AG04450 (cell line): ENCODE measurements at regions not wholly inside any gene's neighbourhood (a gene's known extent, or its start where the extent isn't known, plus 50 kb on each side); places are given as distances from the start of the nearest gene placed in this dataset.

ENCODE experiments used
- CTCF ChIA-PET: fragments of 300-600, 350-600 bp; formaldehyde crosslinking; extraction: SDS; loops from one replicate; lab custom pipeline; 2022; ENCODE audit warnings: antibody characterized with exemption, inconsistent platforms; lab: Charles Lee
- POLR2A ChIA-PET: fragments of 350-600 bp; formaldehyde crosslinking; extraction: SDS; loops from one replicate; lab custom pipeline; 2021; ENCODE audit warnings: antibody characterized with exemption, inconsistent platforms; lab: Yijun Ruan, JAX
- DNase-seq: peaks from one replicate; pipeline ENCODE4 v3.0.0-alpha.2; 2011; ENCODE audit warnings: low read depth, low spot score
- H3K27ac ChIP-seq: one replicate; pipeline ENCODE4 v1.5.1; 2012; ENCODE audit warnings: low read depth, low read length, control low read depth
- H3K27me3 ChIP-seq: one replicate; pipeline ENCODE4 v1.6.0; 2012; ENCODE audit warnings: low read length; ENCODE audit not compliant: control insufficient read depth, insufficient read depth
- H3K4me3 ChIP-seq: 2 replicates; pipeline ENCODE4 v1.5.1; 2011; ENCODE audit warnings: mild to moderate bottlenecking, low read depth, low read length, control low read depth
- H3K9me3 ChIP-seq: 2 replicates; pipeline ENCODE4 v1.5.1; 2012; ENCODE audit warnings: low read length; ENCODE audit not compliant: control insufficient read depth, insufficient read depth
- TF ChIP-seq, protein P1 (sequence below): IDR thresholded peaks from 2 replicates; pipeline ENCODE4 v1.5.1; 2011; ENCODE audit warnings: low read depth, low read length, control low read depth, inconsistent platforms

DNA sequence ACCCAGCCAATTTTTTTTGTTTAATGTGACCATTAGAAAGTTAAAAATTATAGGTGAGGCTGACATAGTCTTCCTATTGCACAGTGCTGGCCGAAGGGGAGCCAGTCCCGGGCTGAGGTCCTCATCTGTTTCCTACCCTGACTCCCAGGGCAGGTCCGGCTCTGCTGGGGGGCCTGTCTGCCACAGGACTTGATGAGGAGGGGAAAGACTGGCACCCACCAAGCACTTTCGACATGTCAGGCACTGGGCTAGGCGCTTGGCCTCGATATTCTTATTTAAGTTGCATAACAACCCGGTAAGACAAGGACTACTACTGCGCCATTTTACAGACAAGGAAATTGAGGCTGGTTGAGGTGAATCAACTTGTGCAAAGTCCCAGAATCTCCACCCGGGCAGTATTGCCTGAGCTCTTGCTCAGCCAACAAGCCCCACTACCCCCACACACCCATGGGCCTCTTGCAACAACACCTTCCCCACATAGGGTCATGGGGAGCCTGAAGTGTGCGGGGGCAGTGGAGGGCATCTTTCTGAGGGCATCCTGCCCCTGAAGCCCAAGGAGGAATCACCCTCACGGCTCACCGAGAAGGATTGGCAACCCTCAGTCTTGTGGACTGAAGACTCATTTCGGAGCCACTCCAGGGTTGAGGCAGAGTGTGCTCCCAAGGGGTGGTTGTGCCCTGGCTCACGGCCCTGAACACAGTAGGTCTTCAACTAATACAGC lies 62.7 kb upstream of the LINC01488 start:
- ChIA-PET CTCF (no interaction called here), POLR2A (no interaction called here)
- H3K4me3 ChIP-seq = no peak overlapping the region
- DNase-seq = no peak
- TF ChIP-seq, protein P1, sequence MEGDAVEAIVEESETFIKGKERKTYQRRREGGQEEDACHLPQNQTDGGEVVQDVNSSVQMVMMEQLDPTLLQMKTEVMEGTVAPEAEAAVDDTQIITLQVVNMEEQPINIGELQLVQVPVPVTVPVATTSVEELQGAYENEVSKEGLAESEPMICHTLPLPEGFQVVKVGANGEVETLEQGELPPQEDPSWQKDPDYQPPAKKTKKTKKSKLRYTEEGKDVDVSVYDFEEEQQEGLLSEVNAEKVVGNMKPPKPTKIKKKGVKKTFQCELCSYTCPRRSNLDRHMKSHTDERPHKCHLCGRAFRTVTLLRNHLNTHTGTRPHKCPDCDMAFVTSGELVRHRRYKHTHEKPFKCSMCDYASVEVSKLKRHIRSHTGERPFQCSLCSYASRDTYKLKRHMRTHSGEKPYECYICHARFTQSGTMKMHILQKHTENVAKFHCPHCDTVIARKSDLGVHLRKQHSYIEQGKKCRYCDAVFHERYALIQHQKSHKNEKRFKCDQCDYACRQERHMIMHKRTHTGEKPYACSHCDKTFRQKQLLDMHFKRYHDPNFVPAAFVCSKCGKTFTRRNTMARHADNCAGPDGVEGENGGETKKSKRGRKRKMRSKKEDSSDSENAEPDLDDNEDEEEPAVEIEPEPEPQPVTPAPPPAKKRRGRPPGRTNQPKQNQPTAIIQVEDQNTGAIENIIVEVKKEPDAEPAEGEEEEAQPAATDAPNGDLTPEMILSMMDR = no peak
- H3K9me3 ChIP-seq = no peaks in the 10 kb centered on the region; the same call in 1 of the 2 replicates
- H3K27ac ChIP-seq = no peak overlapping the region
- H3K27me3 ChIP-seq = no peaks in the 10 kb centered on the region

DNA sequence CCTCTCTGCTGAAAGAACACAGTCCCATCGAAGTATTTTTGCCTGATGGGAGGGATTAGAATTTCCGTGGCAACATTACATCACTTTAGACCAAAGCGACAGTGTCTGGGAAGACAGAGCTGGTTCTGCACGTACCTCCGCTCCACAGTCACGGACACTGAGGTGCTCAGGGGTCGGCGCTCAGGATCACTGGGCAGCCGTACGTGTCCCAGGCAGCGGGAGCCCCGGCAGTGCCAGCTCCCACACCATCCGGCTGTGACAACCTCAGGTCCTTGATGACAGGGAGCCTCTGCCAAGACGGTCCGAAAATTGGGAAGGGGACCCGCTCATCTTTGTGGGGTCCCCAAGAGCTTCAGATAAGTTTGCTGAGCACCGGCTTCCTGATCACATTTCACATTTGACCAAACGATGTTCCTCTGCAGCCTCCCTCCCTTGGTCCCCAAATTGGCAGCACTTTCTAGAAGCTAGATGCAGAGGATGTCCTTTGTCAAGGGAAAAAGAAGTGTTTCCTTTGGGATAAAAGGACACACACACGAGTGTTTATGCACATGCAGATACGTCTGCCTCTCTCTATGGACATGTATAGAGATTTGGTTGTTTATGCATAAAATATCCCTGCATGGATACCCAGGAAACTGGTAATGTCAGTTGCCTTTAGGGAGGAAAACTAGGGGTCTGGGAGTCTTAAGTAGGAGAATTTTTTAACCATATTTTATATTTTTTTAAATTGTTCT lies 61.6 kb upstream of the LINC01488 start:
- Histone ChIP-seq H3K27me3 (no peaks in the 10 kb centered on the region), H3K9me3 (peaks cover 5% of the 10 kb centered on the region), H3K27ac (peak overlapping the region; percentile 94), H3K4me3 (no peak overlapping the region)
- ChIA-PET POLR2A (interaction anchor here (0.5 to 1.8 kb wide), 8 partner anchors 13 to 224 kb away, joined by 3 to 7 read pairs (median 4); no protein-coding TSS in a partner anchor), CTCF (interaction anchor here (1.3 kb wide), 1 partner anchor 288 kb away, joined by 3 read pairs; no protein-coding TSS in a partner anchor)
- TF ChIP-seq, protein P1 = no peak
- DNase-seq = no peak

DNA sequence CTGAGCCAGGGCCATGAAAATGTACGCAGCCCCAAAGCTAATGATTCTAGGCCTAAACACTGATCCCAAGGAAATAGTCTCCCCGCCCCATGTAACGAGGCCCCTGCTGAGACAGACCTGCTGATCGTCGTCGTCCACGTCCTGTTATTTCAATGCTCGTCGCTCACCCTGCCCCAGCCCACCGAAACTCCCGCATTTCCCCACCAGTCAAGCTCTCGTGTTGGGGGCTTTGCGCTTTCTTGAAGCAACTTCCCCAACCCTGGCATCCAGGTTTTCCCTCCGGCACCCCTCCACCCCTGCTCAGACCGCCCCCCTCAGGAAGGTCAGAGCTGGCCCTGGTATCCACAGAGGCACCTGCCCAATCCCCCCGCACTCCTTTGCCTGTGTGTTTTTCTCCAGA lies 58.8 kb upstream of the LINC01488 start:
- H3K27ac ChIP-seq = no peak overlapping the region
- H3K4me3 ChIP-seq = no peak overlapping the region
- peaks cover 6% of the 10 kb centered on the region for H3K9me3 ChIP-seq
- no peaks in the 10 kb centered on the region for H3K27me3 ChIP-seq
- no peak for DNase-seq
- ChIA-PET POLR2A (no interaction called here), CTCF (interaction anchor here (0.6 to 1.0 kb wide), 2 partner anchors 8 to 256 kb away, joined by 3 to 4 read pairs; no protein-coding TSS in a partner anchor)
- TF ChIP-seq, protein P1 = no peak

DNA sequence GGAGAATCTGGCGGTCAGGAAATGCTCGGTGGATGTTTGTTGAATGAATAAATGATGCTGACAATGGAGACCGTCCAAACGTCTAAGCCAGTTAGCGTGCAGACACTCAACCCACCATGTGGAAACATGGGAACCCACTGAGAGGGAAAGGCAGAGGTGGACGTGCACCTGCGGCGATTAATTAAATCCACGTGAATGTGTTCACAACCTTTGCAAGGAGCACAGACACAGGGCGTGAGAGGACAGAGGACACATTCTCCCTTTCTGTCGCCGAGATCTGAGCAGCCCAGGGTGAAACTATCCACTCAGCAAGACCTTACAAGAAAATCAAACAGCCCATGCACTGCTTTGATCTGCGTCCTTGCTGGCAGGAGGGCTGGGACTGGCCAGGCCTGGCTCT lies 58.3 kb upstream of the LINC01488 start:
- H3K9me3 ChIP-seq = peaks cover 6% of the 10 kb centered on the region
- no peak overlapping the region for H3K27ac ChIP-seq
- ChIA-PET POLR2A (no interaction called here), CTCF (interaction anchor here (0.6 kb wide), 1 partner anchor 256 kb away, joined by 3 read pairs; no protein-coding TSS in a partner anchor)
- DNase-seq = no peak
- TF ChIP-seq, protein P1 = no peak
- no peaks in the 10 kb centered on the region for H3K27me3 ChIP-seq
- no peak overlapping the region for H3K4me3 ChIP-seq
